GM12878 (cell line): ENCODE measurements at regions not wholly inside any gene's neighbourhood (a gene's known extent, or its start where the extent isn't known, plus 50 kb on each side); places are given as distances from the start of the nearest gene placed in this dataset.

Experiments used
- ATAC-seq: fragments of 200-7000 bp; cut with Tn5 transposase; 3 replicates; pipeline ENCODE4 v1.9.1; 2020; ENCODE audit warnings: mild to moderate bottlenecking, moderate library complexity
- BruUV-seq: library from RNA; stranded (reverse); fragments of 400-500 nt; replicated peaks from 2 replicates; lab custom pipeline; 2021; lab: Mats Ljungman, UMichigan
- CTCF ChIA-PET: fragments of 300-600 bp; sonication (Branson Sonifier 250); formaldehyde crosslinking; extraction: SDS; loops from one replicate; lab custom pipeline; 2021; ENCODE audit warnings: inconsistent platforms; lab: Yijun Ruan, JAX
- POLR2A ChIA-PET: fragments of 350-600 bp; formaldehyde crosslinking; extraction: SDS; loops from one replicate; lab custom pipeline; 2021; ENCODE audit warnings: inconsistent platforms; lab: Charles Lee
- RAD21 ChIA-PET: fragments of 300-600 bp; sonication (Branson Sonifier 250); formaldehyde crosslinking; loops from one replicate; lab custom pipeline; 2023; ENCODE audit warnings: antibody characterized with exemption; ENCODE audit not compliant: unreplicated experiment; lab: Charles Lee
- SMC1A ChIA-PET: fragments of 300-600 bp; sonication (Branson Sonifier 250); formaldehyde crosslinking; loops from one replicate; lab custom pipeline; 2023; ENCODE audit not compliant: unreplicated experiment, uncharacterized antibody; lab: Charles Lee
- DNase-seq: peaks from one replicate; pipeline ENCODE4 v3.0.0-alpha.2; 2011; ENCODE audit warnings: low read depth, low spot score
- FAIRE-seq: peaks from 3 replicates; lab custom pipeline; 2011; peaks lifted over from hg19 to GRCh38; lab: Jason Lieb, UNC
- H2AFZ ChIP-seq: 2 replicates; pipeline ENCODE4 v1.6.0; 2011; ENCODE audit warnings: low read depth, low read length, control low read depth; ENCODE audit not compliant: control insufficient read depth
- H3K27ac ChIP-seq: 2 replicates; pipeline ENCODE4 v1.5.1; 2011; ENCODE audit warnings: control low read depth; ENCODE audit not compliant: control insufficient read depth, insufficient read depth
- H3K27me3 ChIP-seq, 2 experiments: replicated peaks in 1 of 2; 2 replicates each; pipeline versions ENCODE4 v1.6.0 to v1.6.1; 2011; ENCODE audit warnings: low read length in 1 of 2; ENCODE audit not compliant: control insufficient read depth in 2 of 2, insufficient read depth in 2 of 2
- H3K36me3 ChIP-seq, 2 experiments: 2 replicates each; pipeline ENCODE4 v1.5.1; 2011; ENCODE audit warnings: low read length in 1 of 2; ENCODE audit not compliant: control insufficient read depth in 2 of 2, insufficient read depth in 2 of 2
- H3K4me1 ChIP-seq: 2 replicates; pipeline ENCODE4 v1.6.1; 2011; ENCODE audit warnings: mild to moderate bottlenecking, low read length, moderate library complexity, mixed read lengths; ENCODE audit not compliant: control insufficient read depth, insufficient read depth
- H3K4me2 ChIP-seq: 2 replicates; pipeline ENCODE4 v1.6.0; 2011; ENCODE audit warnings: control low read depth; ENCODE audit not compliant: control insufficient read depth, insufficient read depth
- H3K4me3 ChIP-seq: fragments of 200-600 bp; sonication (generic); 2 replicates; pipeline ENCODE4 v1.5.1; 2016
- H3K79me2 ChIP-seq: 2 replicates; pipeline ENCODE4 v1.6.0; 2011; ENCODE audit warnings: low read length; ENCODE audit not compliant: control insufficient read depth, insufficient read depth
- H3K9ac ChIP-seq: 2 replicates; pipeline ENCODE4 v1.8.0; 2011; ENCODE audit warnings: low read length, control low read depth, mixed read lengths; ENCODE audit not compliant: control insufficient read depth, insufficient read depth
- H3K9me3 ChIP-seq: replicated peaks from 3 replicates; pipeline ENCODE4 v1.5.1; 2011; ENCODE audit warnings: mild to moderate bottlenecking, low read length; ENCODE audit not compliant: control insufficient read depth, insufficient read depth
- H4K20me1 ChIP-seq: 2 replicates; pipeline ENCODE4 v1.6.0; 2011; ENCODE audit not compliant: control insufficient read depth, insufficient read depth
- CREB1 ChIP-seq: IDR thresholded peaks from 2 replicates; pipeline ENCODE4 v1.6.1; 2012; ENCODE audit warnings: low read depth, mild to moderate bottlenecking, inconsistent platforms
- ETV6 ChIP-seq, 2 experiments: fragments of 450-650 bp in 1 of 2; IDR thresholded peaks in 1 of 2; conservative IDR thresholded peaks in 1 of 2; 2 replicates each; pipeline ENCODE4 v1.6.1; 2014; ENCODE audit warnings: antibody characterized with exemption in 1 of 2, borderline replicate concordance in 1 of 2, low read depth in 1 of 2, mild to moderate bottlenecking in 1 of 2, moderate library complexity in 1 of 2
- JUNB ChIP-seq: IDR thresholded peaks from 2 replicates; pipeline ENCODE4 v1.6.1; 2016; ENCODE audit warnings: antibody characterized with exemption, mild to moderate bottlenecking
- JUND ChIP-seq: IDR thresholded peaks from 2 replicates; pipeline ENCODE4 v1.6.1; 2012; ENCODE audit warnings: low read depth, mild to moderate bottlenecking, low read length, improper control_type of control experiment, moderate library complexity
- PML ChIP-seq: IDR thresholded peaks from 2 replicates; pipeline ENCODE4 v1.6.1; 2012; ENCODE audit warnings: low read length, inconsistent platforms
- SUZ12 ChIP-seq: fragments of 200-600 bp; sonication (generic); IDR thresholded peaks from one replicate; pipeline ENCODE4 v1.6.1; 2018; ENCODE audit warnings: antibody characterized with exemption, mild to moderate bottlenecking; ENCODE audit not compliant: unreplicated experiment
- TARDBP ChIP-seq: IDR thresholded peaks from 2 replicates; pipeline ENCODE4 v1.6.1; 2016; ENCODE audit warnings: borderline replicate concordance
- TCF7 ChIP-seq: IDR thresholded peaks from 2 replicates; pipeline ENCODE4 v1.6.1; 2014; ENCODE audit warnings: antibody characterized with exemption, borderline replicate concordance
- ZBTB33 ChIP-seq: fragments of 450-650 bp; IDR thresholded peaks from 2 replicates; pipeline ENCODE4 v1.6.1; 2017; ENCODE audit warnings: mild to moderate bottlenecking
- ZNF622 ChIP-seq: fragments of 450-650 bp; IDR thresholded peaks from 2 replicates; pipeline ENCODE4 v1.6.1; 2017; ENCODE audit warnings: mild to moderate bottlenecking, inconsistent platforms
- ZSCAN29 ChIP-seq: fragments of 450-650 bp; IDR thresholded peaks from 2 replicates; pipeline ENCODE4 v1.6.1; 2017; ENCODE audit warnings: mild to moderate bottlenecking, moderate library complexity
- WGBS: methylation state at CpG from one replicate; pipeline ENCODE4 v1.1.6; 2016; ENCODE audit warnings: low lambda C conversion rate; ENCODE audit not compliant: insufficient replicate concordance, insufficient coverage; ENCODE audit errors: missing lambda C conversion rate; 5-methylcytosine and 5-hydroxymethylcytosine counted together
- in situ Hi-C: fragments of 300-500 bp; cut with MboI; formaldehyde crosslinking; loops from 9 replicates; pipeline ENCODE4 v1.14.3; 2018; ENCODE audit warnings: mixed read lengths
- intact Hi-C: fragments of 100-400 bp; cut with micrococcal nuclease; formaldehyde crosslinking; loops from one replicate; pipeline ENCODE4 v1.14.2; 2022; ENCODE audit not compliant: unreplicated experiment

DNA sequence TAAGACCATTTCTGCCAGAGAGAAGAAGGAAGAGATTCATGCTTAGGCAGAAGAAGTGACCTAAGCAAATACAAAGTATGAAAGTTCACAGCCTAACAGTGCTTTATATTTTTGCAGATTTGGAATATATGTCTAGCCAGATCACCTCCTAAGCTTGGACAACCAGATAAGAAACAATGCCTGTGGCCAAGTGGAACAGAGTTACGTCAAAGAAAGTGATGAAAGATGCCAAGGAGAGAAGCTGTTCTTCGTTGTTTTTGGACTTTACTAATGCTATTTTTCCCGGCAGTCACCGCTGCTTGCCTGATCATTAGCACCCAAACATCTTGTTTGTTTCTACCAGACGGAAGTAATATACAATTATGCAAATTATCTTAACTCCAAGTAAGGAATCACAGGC, 489.2 kb upstream of the C1orf87 start (continued):
- no peak for TF ChIP-seq ZBTB33
- TF ChIP-seq TCF7, result no peak
- no peak for TF ChIP-seq SUZ12

DNA sequence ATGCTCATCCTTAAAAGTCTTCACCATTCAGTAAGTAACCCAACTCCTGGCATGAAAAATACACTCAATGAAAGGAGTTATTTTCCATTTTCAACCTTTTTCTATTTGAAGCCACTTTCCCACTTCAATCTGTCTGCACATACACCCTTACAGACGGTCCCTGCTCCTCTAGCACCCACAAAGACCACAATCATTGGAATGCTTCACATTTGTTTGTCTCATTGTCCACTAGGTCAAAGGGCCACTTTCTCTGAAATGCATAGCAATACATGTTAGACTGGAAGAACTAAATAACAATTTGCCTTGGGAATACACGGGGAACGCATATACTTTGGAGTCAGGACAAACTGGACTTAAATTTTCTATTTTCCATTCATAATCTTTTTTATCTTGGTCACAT, 487.1 kb upstream of the C1orf87 start:
- Histone ChIP-seq H3K79me2 (no peaks in the 10 kb centered on the region), H3K27me3 (no peaks in the 10 kb centered on the region), H3K9me3 (no peaks in the 10 kb centered on the region), H3K4me3 (no peak overlapping the region), H3K36me3 (no peaks in the 10 kb centered on the region), H3K4me2 (no peak overlapping the region), H4K20me1 (no peaks in the 10 kb centered on the region), H3K4me1 (no peaks in the 10 kb centered on the region), H2AFZ (no peak overlapping the region), H3K9ac (no peak overlapping the region), H3K27ac (no peak overlapping the region)
- ChIA-PET CTCF (no interaction called here), SMC1A (no interaction called here), RAD21 (no interaction called here), POLR2A (no interaction called here)
- intact Hi-C loops (no loop called here), in situ Hi-C loops (no loop called here)
- BruUV-seq, result no TSS peak
- TF ChIP-seq CREB1 (no peak), ETV6 (conservative IDR thresholded peaks at IDR 0.05 in 1 of 2, IDR thresholded peaks at IDR 0.05 in 1 of 2; ENCODE audit: borderline replicate concordance in 1 of 2, low read depth in 1 of 2) (no peak), ZSCAN29 (no peak), PML (no peak), TARDBP (no peak), ZNF622 (no peak), JUND (no peak), JUNB (no peak)
- WGBS, result 48% methylated on average over 3 of the region's 3 CpGs
- DNase-seq (no peak), FAIRE-seq (no peak), ATAC-seq (no peak)
